ENCODE measurements at regions not wholly inside any gene's neighbourhood (a gene's known extent, or its start where the extent isn't known, plus 50 kb on each side); places are given as distances from the start of the nearest gene placed in this dataset.

DNA sequence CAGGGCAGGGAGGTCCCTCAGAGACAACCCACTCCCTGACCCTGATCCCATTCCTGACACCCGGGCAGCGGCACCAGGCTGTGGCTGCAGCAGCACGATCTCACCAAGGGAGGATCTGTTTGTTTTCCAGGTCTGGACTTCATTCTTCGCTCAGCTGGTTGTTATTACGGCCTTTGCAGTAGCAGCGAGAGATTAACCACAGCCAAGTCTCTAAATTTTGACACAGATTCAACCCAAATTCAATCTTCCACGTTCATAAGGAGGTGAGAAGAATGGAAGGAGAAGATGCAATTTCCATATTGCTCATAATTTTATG lies 91.1 kb upstream of the THBS2 start:
- TF ChIP-seq, protein P1, sequence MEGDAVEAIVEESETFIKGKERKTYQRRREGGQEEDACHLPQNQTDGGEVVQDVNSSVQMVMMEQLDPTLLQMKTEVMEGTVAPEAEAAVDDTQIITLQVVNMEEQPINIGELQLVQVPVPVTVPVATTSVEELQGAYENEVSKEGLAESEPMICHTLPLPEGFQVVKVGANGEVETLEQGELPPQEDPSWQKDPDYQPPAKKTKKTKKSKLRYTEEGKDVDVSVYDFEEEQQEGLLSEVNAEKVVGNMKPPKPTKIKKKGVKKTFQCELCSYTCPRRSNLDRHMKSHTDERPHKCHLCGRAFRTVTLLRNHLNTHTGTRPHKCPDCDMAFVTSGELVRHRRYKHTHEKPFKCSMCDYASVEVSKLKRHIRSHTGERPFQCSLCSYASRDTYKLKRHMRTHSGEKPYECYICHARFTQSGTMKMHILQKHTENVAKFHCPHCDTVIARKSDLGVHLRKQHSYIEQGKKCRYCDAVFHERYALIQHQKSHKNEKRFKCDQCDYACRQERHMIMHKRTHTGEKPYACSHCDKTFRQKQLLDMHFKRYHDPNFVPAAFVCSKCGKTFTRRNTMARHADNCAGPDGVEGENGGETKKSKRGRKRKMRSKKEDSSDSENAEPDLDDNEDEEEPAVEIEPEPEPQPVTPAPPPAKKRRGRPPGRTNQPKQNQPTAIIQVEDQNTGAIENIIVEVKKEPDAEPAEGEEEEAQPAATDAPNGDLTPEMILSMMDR (IDR thresholded peaks at IDR 0.05): no peak
- no peak for DNase-seq (ENCODE audit: extremely low spot score, unreplicated experiment)
- Mint-ChIP-seq H3K27me3 (ENCODE audit: unreplicated experiment) (peaks cover 17% of the 10 kb centered on the region), H3K4me1 (ENCODE audit: unreplicated experiment) (peaks cover 22% of the 10 kb centered on the region), H3K9me3 (ENCODE audit: unreplicated experiment) (no peaks in the 10 kb centered on the region), H3K36me3 (ENCODE audit: unreplicated experiment) (no peaks in the 10 kb centered on the region), H3K4me3 (ENCODE audit: unreplicated experiment) (no peak overlapping the region), H3K27ac (ENCODE audit: unreplicated experiment) (peak overlapping the region; percentile 65)

DNA sequence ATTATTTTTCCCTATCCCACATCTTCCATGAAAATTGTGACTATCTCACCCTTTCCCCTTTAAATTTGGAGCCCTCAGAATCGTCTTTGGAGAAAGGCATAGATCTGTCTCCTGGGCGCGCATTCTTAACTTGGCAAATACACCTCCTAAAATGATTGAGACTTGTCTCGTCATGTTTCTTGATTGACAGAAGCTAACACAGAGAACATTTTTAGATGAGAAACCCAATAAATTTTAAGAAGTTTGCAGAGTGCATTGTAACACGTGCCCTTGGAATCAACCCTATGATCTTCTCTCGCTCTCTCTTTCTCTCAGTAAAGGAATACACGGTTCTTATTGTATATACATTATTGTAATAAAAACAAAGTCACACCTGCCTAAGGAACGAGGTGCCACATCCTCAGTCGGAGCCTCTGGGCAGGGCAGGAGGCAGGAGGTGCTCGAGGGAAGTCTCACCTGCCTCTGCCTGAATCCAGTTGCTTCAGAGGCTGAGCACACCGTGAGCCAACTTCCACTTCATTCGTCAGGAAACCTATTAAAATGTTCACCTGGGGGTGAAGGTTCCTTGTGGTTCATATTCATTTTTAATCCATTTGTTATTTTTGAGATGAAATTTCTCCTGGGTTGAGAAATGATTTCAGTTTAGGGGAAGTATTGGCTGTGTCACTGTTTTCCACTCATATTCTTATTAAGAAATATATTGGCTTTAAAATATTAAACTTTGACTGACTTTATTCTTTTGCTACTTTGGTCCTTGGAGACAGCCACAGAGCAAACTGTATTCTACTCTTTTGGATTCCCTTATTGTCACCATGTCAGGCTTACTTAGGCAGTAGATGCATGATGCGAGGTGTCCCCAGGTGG lies 90.5 kb upstream of the THBS2 start:
- no peaks in the 10 kb centered on the region for H3K9me3 Mint-ChIP-seq (ENCODE audit: unreplicated experiment)
- H3K4me3 Mint-ChIP-seq (ENCODE audit: unreplicated experiment): no peak overlapping the region

DNA sequence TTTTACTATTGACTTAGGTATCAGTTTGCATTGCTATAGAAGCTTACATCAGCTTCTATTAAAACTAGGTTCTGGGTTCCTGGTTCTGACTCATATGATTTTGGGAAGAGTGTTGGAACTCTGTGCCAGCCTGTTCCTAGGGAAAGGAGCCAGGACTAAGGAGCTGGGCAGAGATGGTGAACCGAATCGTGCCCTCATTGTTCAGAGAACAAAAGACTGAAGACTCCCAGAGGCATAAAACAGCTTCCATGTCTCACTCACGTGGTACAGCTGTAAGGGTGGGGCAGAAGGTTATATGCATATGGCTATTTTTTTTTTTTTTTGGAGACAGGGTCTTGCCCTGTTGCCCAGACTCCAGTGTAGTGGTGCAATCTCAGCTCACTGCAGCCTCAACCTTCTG lies 89.1 kb upstream of the THBS2 start:
- Mint-ChIP-seq H3K9me3 (ENCODE audit: unreplicated experiment) (no peaks in the 10 kb centered on the region), H3K4me3 (ENCODE audit: unreplicated experiment) (no peak overlapping the region), H3K4me1 (ENCODE audit: unreplicated experiment) (peaks cover 22% of the 10 kb centered on the region), H3K27ac (ENCODE audit: unreplicated experiment) (no peak overlapping the region), H3K36me3 (ENCODE audit: unreplicated experiment) (no peaks in the 10 kb centered on the region), H3K27me3 (ENCODE audit: unreplicated experiment) (peaks cover 7% of the 10 kb centered on the region)
- TF ChIP-seq, protein P1 (IDR thresholded peaks at IDR 0.05): no peak
- DNase-seq (ENCODE audit: extremely low spot score, unreplicated experiment): no peak

More for the DNA sequence above, 90.5 kb upstream of the THBS2 start:
- no peaks in the 10 kb centered on the region for H3K36me3 Mint-ChIP-seq (ENCODE audit: unreplicated experiment)
- no peak for DNase-seq (ENCODE audit: extremely low spot score, unreplicated experiment)
- H3K4me1 Mint-ChIP-seq (ENCODE audit: unreplicated experiment): peaks cover 22% of the 10 kb centered on the region
- TF ChIP-seq, protein P1 (IDR thresholded peaks at IDR 0.05): no peak
- peak overlapping the region; percentile 65 for H3K27ac Mint-ChIP-seq (ENCODE audit: unreplicated experiment)
- H3K27me3 Mint-ChIP-seq (ENCODE audit: unreplicated experiment): peaks cover 14% of the 10 kb centered on the region

DNA sequence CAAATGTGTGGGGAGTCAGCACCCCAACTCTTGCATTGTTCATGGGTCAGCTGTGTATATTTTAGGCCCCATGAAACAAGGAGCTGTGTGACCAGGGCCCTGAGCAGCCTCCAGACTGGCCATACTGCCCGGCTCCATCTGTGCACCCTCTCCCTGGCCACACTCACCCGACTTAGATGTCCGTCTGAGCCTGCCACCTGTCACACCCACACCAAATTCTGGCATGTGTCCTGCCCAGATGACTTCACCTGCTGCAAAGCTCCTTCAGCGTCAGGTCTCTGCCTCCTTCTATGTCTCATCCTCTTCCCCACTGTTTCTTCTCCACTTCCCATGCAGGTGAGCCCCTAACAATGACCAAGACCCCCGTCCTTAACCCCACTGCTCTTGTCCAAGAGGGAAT lies 88.1 kb upstream of the THBS2 start:
- Mint-ChIP-seq H3K4me3 (ENCODE audit: unreplicated experiment) (no peak overlapping the region), H3K4me1 (ENCODE audit: unreplicated experiment) (peaks cover 22% of the 10 kb centered on the region), H3K9me3 (ENCODE audit: unreplicated experiment) (no peaks in the 10 kb centered on the region), H3K36me3 (ENCODE audit: unreplicated experiment) (no peaks in the 10 kb centered on the region), H3K27ac (ENCODE audit: unreplicated experiment) (no peak overlapping the region), H3K27me3 (ENCODE audit: unreplicated experiment) (peaks cover 6% of the 10 kb centered on the region)
- DNase-seq (ENCODE audit: extremely low spot score, unreplicated experiment): no peak
- TF ChIP-seq, protein P1 (IDR thresholded peaks at IDR 0.05): no peak

DNA sequence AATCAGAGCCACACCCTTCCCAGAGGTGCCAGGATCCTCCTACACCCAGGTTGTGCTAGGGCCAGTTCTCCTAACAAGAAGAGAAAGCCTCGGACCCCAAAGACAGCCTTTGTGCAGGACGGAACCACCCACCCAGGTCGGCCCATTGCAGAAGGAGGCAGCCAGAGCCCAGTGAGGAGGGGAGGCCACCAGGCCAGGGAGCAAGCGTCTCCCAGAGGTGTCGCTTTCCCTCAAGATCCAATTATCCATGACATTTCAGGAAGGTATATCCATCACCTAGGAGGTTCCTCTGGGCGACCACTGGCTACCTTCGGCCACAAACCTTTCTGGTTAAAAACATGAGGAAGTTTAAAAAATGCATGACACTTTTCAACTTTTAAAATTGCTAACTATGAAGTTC lies 87.4 kb upstream of the THBS2 start:
- Mint-ChIP-seq H3K27me3 (ENCODE audit: unreplicated experiment) (peaks cover 7% of the 10 kb centered on the region), H3K27ac (ENCODE audit: unreplicated experiment) (no peak overlapping the region), H3K36me3 (ENCODE audit: unreplicated experiment) (no peaks in the 10 kb centered on the region), H3K4me3 (ENCODE audit: unreplicated experiment) (no peak overlapping the region), H3K9me3 (ENCODE audit: unreplicated experiment) (no peaks in the 10 kb centered on the region), H3K4me1 (ENCODE audit: unreplicated experiment) (peaks cover 22% of the 10 kb centered on the region)
- no peak for DNase-seq (ENCODE audit: extremely low spot score, unreplicated experiment)
- TF ChIP-seq, protein P1 (IDR thresholded peaks at IDR 0.05): no peak

All from osteocyte (in vitro differentiated cells).